ENCODE measurements at regions not wholly inside any gene's neighbourhood (a gene's known extent, or its start where the extent isn't known, plus 50 kb on each side); places are given as distances from the start of the nearest gene placed in this dataset.

- DNase-seq (ENCODE audit: low spot score), result no peak
Observed at GRCh38 chr5:116685069-116685468, 110.4 kb upstream of the SEMA6A start.

DNA sequence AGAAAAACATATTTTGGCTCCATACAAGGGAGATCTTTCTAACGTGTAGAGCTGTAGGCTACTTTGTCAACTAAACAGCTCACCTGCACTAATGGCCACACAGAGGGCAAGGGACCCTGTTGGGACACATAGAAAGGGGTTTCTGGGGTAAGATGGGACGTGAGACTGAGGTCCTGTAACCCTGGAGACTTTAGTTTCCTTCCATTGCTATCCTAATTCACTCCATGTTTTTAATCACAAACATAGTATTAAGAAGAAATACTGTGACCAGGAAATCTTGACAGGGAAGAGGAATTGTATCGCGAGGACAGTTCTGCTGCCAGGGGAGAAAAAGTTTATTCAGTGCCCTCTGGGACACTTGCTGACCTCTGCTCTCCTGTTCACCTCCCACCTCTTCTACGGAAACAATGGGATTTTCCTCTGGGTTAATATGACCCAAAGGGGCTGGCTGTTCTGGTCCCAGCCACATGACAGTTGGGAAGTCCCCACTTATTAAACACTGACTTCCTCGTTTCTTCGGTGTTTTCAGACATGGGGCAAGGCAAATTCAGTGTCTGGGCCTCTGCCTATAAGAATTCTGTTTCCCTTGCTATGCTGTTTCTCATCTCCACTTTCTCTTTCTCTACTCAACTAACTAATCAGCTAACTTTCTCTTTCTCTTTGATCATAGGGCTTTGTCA, 106.9 kb upstream of the SEMA6A start:
- no peak for DNase-seq (ENCODE audit: low spot score)

DNA sequence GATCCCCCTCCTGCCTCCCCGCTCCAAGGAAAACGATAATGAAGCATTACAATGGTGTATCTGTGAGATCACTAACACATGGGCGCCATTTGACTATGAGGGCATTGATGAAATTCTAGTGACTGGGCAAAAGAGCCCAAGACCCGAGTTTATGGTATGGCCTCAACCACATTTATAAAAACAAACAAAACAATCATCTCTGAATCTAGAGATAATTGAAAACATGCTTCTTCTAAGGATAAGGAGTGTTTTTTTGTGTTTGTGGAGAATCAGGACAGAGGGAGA, 100.9 kb upstream of the SEMA6A start:
- DNase-seq (ENCODE audit: low spot score), result no peak

DNA sequence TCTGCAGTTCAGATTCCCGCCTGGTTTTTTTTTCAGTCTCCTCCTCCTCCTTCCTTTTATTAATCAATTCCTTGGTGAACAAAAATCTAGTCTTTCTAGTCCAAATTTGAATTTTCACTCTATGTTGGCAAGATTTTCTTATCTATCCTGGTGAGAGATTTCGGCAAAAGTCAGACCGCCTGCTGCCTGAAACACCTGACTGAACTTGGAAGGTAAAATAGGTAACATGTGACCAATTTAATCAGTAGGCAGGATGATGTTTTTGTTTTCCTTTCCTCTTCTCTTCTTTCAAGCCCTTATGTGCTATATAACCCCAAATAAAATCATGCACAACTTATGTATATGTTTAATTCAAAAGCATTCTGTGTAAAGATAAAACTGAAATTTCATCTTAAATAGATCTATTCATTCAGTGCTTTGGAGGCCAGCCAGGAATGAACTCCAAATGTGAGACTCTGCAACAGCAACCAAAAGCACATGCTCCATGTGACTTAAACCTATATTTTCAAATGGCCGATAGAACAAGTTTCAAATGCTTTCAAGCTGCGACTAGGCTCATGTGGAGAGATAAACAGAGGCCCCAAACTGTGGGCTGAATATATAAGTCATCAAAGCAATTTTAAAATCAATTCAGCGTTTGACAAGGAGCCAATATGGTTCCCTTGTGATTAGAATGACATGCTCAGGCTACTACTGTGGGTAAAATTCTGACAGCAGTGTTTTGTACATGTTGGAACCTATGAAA, 100.4 kb upstream of the SEMA6A start:
- no peak for DNase-seq (ENCODE audit: low spot score)

GRCh38 chr5:116673453-116673852, 98.8 kb upstream of the SEMA6A start:
- DNase-seq (ENCODE audit: low spot score), result no peak

DNA sequence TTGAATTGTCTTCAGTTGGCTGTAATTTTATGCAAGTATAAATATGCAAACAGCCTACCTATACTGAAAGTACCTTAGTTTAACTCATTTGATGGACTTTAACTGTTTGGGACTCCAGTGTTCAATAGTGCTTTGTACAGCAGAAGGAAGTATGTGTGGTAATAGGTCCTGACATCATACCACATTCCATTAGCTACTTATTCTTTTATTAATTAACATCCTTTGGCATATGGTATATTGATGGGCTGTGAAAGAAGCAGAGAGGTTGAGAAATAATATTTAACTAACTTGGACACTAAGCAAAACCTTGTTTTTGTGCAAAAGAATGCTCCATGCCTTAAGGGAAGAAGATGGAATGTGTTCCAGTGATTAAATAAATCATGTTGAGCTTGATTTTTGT, 97.6 kb upstream of the SEMA6A start:
- DNase-seq (ENCODE audit: low spot score), result no peak

DNA sequence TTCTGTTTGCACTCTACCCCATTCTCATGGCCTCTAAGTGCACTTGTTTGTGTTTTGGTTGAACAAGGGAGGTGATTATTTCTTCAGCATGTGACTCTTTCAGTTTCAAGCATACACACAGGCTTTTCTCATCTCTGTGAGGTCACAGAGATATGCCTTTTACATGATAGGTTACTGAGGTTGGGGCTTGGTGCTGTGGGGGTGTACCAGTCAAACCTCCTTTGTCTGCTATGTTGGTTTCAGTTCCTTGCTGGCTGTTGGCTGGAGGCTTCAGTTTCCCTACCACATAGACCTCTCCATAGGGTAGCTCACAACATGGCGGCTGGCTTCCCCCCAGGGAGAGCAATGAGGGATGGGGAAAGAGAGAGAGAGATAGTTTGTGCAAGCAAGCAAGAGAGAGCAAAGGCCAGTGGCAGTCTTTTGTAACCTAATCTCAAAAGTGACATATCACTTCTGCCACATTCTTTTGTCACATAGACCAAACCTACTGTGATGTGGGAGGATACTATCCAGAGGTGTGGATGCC, 96.7 kb upstream of the SEMA6A start:
- DNase-seq (ENCODE audit: low spot score), result no peak

- no peak for DNase-seq (ENCODE audit: low spot score)
Observed at GRCh38 chr5:116669261-116670031, 94.8 kb upstream of the SEMA6A start.

- DNase-seq (ENCODE audit: low spot score), result no peak
Observed at GRCh38 chr5:116668390-116668789, 93.8 kb upstream of the SEMA6A start.

GRCh38 chr5:116666901-116667300, 92.3 kb upstream of the SEMA6A start:
- DNase-seq (ENCODE audit: low spot score), result no peak

- DNase-seq (ENCODE audit: low spot score), result no peak
Observed at GRCh38 chr5:116664988-116665387, 90.4 kb upstream of the SEMA6A start.

GRCh38 chr5:116663081-116663480, 88.5 kb upstream of the SEMA6A start:
- DNase-seq (ENCODE audit: low spot score), result no peak

- no peak for DNase-seq (ENCODE audit: low spot score)
Observed at GRCh38 chr5:116661419-116661818, 86.8 kb upstream of the SEMA6A start.

GRCh38 chr5:116660929-116661328, 86.3 kb upstream of the SEMA6A start:
- no peak for DNase-seq (ENCODE audit: low spot score)

DNA sequence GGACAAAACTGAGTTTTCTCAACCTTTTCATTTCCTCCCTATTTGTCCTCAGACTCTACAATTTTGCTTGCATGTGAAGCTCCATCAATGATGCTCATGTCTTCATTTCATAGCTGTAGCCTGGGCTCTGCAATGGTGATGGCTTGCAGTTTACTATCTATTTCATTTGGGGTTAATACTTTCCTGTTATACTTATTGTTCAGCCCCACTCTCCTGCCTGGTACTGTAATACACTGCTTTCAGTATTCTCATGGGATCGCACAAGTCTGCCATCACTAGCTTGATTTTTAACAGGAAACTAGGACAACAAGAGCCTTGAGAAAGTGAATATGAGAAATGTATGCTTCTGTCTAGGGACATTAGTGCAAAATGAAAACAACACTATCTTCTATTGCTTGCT, 84.2 kb upstream of the SEMA6A start:
- no peak for DNase-seq (ENCODE audit: low spot score)

DNA sequence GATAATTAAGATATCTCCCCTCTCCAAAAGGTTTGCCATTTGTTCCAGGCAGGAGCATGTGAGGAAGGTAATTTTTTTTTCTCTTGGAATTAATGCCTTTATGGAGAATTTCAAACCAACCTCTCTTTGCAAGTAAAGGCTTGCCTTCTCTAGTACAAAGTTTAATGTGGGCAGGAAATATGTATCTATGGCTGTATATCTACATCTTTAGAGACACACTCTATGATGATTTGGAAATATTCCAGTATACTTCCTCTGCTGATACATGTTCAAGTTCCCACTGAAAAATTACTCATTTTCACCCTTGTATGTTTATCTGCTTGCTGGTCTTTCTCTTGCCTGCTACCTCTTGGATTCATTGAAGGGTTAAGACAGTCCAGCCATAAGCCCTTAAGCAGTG, 83.5 kb upstream of the SEMA6A start:
- no peak for DNase-seq (ENCODE audit: low spot score)

GRCh38 chr5:116655431-116655830, 80.8 kb upstream of the SEMA6A start:
- DNase-seq (ENCODE audit: low spot score), result no peak

- DNase-seq (ENCODE audit: low spot score), result no peak
Observed at GRCh38 chr5:116654925-116655324, 80.3 kb upstream of the SEMA6A start.

- DNase-seq (ENCODE audit: low spot score), result no peak
Observed at GRCh38 chr5:116652903-116653302, 78.3 kb upstream of the SEMA6A start.

- no peak for DNase-seq (ENCODE audit: low spot score)
Observed at GRCh38 chr5:116652196-116652729, 77.6 kb upstream of the SEMA6A start.

DNA sequence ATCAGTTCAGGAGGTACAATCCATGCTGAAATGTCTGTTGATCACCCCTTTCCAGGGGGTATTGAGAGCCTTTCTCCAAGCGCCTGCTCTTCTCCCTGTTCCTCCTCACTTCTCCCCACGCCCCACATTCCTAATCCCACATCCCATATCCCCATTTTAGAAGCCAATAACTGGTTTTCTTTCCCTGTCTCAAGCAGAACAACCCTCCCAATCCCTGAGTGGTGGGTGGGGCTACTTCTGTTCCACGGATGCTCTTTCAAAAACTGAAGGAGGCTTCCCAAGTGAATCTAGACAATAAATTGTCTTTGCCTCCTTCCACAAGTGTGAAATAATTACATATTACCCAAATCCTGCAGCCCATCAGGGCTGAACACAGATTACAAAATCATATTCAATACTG, 77.0 kb upstream of the SEMA6A start:
- DNase-seq (ENCODE audit: low spot score), result no peak

DNA sequence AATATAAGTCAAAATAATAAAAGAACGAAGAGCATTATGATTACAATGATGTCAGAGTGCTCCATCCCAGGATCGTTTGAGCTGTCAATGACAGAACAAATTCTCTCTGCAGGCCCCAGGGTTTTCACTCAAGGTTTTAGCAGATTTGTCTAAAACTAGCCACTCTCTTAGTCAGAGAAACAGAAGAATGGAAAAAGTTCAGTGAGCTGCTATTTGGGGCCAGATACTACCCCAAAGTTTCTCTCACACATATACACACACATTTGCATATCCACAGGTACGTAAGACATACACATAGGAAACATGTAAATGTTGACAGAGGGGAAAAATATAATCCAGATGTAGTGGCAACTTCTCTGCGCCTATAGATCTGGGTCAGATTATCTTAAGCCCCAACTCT, 76.3 kb upstream of the SEMA6A start:
- DNase-seq (ENCODE audit: low spot score), result no peak

- no peak for DNase-seq (ENCODE audit: low spot score)
Observed at GRCh38 chr5:116650544-116650943, 75.9 kb upstream of the SEMA6A start.
